Non-pigmented ciliary epithelial cell (primary cell): ENCODE measurements at regions not wholly inside any gene's neighbourhood (a gene's known extent, or its start where the extent isn't known, plus 50 kb on each side); places are given as distances from the start of the nearest gene placed in this dataset.
"Not testable (repeated sequence)": the region's sequence is repeated elsewhere in the genome, so short reads cannot be mapped to it uniquely, and the experiment has no call there.

Experiments used
- DNase-seq: peaks from one replicate; pipeline ENCODE4 v3.0.0-alpha.2; 2010; ENCODE audit warnings: low read depth

- no peak for DNase-seq
Measured at GRCh38 chr12:127043731-127044130, 1223.2 kb upstream of the TMEM132C start.

- no peak for DNase-seq
Measured at GRCh38 chr12:127044836-127045235, 1222.1 kb upstream of the TMEM132C start.

- no peak for DNase-seq
Measured at GRCh38 chr12:127046467-127046866, 1220.5 kb upstream of the TMEM132C start.

- no peak for DNase-seq
Measured at GRCh38 chr12:127048057-127048456, 1218.9 kb upstream of the TMEM132C start.

GRCh38 chr12:127048525-127048924 is 1218.4 kb upstream of the TMEM132C start:
- not testable (repeated sequence) for DNase-seq

GRCh38 chr12:127051139-127051538 is 1215.8 kb upstream of the TMEM132C start:
- no peak for DNase-seq

- DNase-seq: peak; percentile 23
Measured at GRCh38 chr12:127052511-127053232, 1214.3 kb upstream of the TMEM132C start.

- peak; percentile 43 for DNase-seq
Measured at GRCh38 chr12:127054531-127054930, 1212.4 kb upstream of the TMEM132C start.

GRCh38 chr12:127060310-127060847 is 1206.6 kb upstream of the TMEM132C start:
- DNase-seq: no peak

GRCh38 chr12:127060933-127061332 is 1206.0 kb upstream of the TMEM132C start:
- DNase-seq: no peak

GRCh38 chr12:127063339-127064072 is 1203.5 kb upstream of the TMEM132C start:
- DNase-seq: no peak

GRCh38 chr12:127064207-127064606 is 1202.8 kb upstream of the TMEM132C start:
- DNase-seq: no peak

- no peak for DNase-seq
Measured at GRCh38 chr12:127065595-127065994, 1201.4 kb upstream of the TMEM132C start.

GRCh38 chr12:127070515-127071157 is 1196.3 kb upstream of the TMEM132C start:
- DNase-seq: no peak

GRCh38 chr12:127074161-127074560 is 1192.8 kb upstream of the TMEM132C start:
- DNase-seq: no peak

- DNase-seq: no peak
Measured at GRCh38 chr12:127075981-127076380, 1191.0 kb upstream of the TMEM132C start.

- DNase-seq: no peak
Measured at GRCh38 chr12:127077262-127078045, 1189.5 kb upstream of the TMEM132C start.

- no peak for DNase-seq
Measured at GRCh38 chr12:127078577-127079350, 1188.2 kb upstream of the TMEM132C start.

GRCh38 chr12:127079636-127080035 is 1187.3 kb upstream of the TMEM132C start:
- DNase-seq: no peak

GRCh38 chr12:127081058-127081457 is 1185.9 kb upstream of the TMEM132C start:
- no peak for DNase-seq
